ENCODE measurements at regions not wholly inside any gene's neighbourhood (a gene's known extent, or its start where the extent isn't known, plus 50 kb on each side); places are given as distances from the start of the nearest gene placed in this dataset.

DNA sequence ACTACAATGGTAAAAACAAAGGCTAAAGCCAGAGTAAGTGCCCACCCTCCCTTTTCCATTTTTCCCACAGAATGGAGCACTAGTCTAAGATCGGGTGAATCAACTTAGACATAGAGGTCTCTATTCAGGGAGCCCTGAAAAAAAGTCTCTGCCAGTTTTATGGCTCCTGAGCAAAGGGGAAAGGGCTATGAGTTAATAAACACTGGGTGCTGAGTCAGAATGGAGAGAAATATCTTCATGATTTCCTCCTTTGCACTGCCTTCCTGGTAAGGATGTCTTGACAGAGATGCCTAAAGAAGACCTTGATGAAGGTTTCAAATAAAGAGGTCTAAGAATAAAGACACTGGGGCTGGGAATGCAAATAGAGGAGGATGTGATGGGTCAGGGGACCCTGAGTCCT lies 607.4 kb upstream of the MBL2 start:
- Mint-ChIP-seq H3K4me3 (no peak overlapping the region), H3K36me3 (ENCODE audit: low read depth) (peaks cover 2% of the 10 kb centered on the region), H3K4me1 (no peaks in the 10 kb centered on the region), H3K9me3 (peaks cover 2% of the 10 kb centered on the region), H3K27me3 (ENCODE audit: insufficient read depth) (no peaks in the 10 kb centered on the region), H3K27ac (no peak overlapping the region)
- H3K4me1 ChIP-seq (ENCODE audit: control insufficient read depth, insufficient read depth, low read length), result no peaks in the 10 kb centered on the region
- H3K4me3 ChIP-seq (ENCODE audit: low read length), result no peak overlapping the region
- WGBS, 2 experiments (ENCODE audit: insufficient coverage in 1 of 2, insufficient read length in 1 of 2), result 88% methylated on average over 1 of the region's 1 CpG; no CpG with 5 or more reads in 1 of the 2 experiments
- no peaks in the 10 kb centered on the region for H3K27me3 ChIP-seq (ENCODE audit: control insufficient read depth, insufficient read depth, low read length, poor library complexity, severe bottlenecking)
- TF ChIP-seq, protein P1, sequence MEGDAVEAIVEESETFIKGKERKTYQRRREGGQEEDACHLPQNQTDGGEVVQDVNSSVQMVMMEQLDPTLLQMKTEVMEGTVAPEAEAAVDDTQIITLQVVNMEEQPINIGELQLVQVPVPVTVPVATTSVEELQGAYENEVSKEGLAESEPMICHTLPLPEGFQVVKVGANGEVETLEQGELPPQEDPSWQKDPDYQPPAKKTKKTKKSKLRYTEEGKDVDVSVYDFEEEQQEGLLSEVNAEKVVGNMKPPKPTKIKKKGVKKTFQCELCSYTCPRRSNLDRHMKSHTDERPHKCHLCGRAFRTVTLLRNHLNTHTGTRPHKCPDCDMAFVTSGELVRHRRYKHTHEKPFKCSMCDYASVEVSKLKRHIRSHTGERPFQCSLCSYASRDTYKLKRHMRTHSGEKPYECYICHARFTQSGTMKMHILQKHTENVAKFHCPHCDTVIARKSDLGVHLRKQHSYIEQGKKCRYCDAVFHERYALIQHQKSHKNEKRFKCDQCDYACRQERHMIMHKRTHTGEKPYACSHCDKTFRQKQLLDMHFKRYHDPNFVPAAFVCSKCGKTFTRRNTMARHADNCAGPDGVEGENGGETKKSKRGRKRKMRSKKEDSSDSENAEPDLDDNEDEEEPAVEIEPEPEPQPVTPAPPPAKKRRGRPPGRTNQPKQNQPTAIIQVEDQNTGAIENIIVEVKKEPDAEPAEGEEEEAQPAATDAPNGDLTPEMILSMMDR (conservative IDR thresholded peaks at IDR 0.05), result no peak
- no peak for DNase-seq
- no peak overlapping the region for H3K9ac ChIP-seq (ENCODE audit: extremely low read depth, low read length, poor library complexity, severe bottlenecking)
- H3K36me3 ChIP-seq (ENCODE audit: control insufficient read depth, insufficient read depth, low read length), result no peaks in the 10 kb centered on the region
- H3K9me3 ChIP-seq (ENCODE audit: control insufficient read depth, low read length), result peaks cover 8% of the 10 kb centered on the region
- no peak overlapping the region for H3K27ac ChIP-seq (ENCODE audit: low read depth, low read length)

DNA sequence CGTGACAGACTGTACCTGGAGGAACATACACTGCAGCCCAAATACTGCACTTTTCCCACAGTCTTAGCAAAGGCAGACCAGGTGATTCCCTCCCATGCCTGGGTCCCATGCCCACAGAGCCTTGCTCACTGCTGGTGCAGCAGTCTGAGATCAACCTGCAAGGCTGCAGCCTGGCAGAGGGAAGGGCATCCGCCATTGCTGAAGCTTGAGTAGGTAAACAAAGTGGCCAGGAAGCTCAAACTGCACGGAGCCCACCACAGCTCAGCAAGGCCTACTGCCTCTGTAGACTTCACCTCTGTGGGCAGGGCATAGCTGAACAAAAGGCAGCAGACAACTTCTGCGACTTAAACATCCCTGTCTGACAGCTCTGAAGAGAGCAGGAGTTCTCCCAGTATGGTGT lies 597.8 kb upstream of the MBL2 start:
- no peaks in the 10 kb centered on the region for H3K4me1 ChIP-seq (ENCODE audit: control insufficient read depth, insufficient read depth, low read length)
- H3K27ac ChIP-seq (ENCODE audit: low read depth, low read length), result no peak overlapping the region
- Mint-ChIP-seq H3K27me3 (ENCODE audit: insufficient read depth) (no peaks in the 10 kb centered on the region), H3K27ac (no peak overlapping the region), H3K4me3 (no peak overlapping the region), H3K4me1 (no peaks in the 10 kb centered on the region), H3K36me3 (ENCODE audit: low read depth) (peaks cover 4% of the 10 kb centered on the region), H3K9me3 (peaks cover 15% of the 10 kb centered on the region)
- H3K9me3 ChIP-seq (ENCODE audit: control insufficient read depth, low read length), result no peaks in the 10 kb centered on the region
- H3K36me3 ChIP-seq (ENCODE audit: control insufficient read depth, insufficient read depth, low read length), result no peaks in the 10 kb centered on the region
- DNase-seq, result no peak
- H3K4me3 ChIP-seq (ENCODE audit: low read length), result no peak overlapping the region
- no peaks in the 10 kb centered on the region for H3K27me3 ChIP-seq (ENCODE audit: control insufficient read depth, insufficient read depth, low read length, poor library complexity, severe bottlenecking)
- WGBS, 2 experiments (ENCODE audit: insufficient coverage in 1 of 2, insufficient read length in 1 of 2), result 89 to 100% methylated on average over 2 to 4 of the region's 4 CpGs
- no peak overlapping the region for H3K9ac ChIP-seq (ENCODE audit: extremely low read depth, low read length, poor library complexity, severe bottlenecking)
- TF ChIP-seq, protein P1 (conservative IDR thresholded peaks at IDR 0.05), result no peak

DNA sequence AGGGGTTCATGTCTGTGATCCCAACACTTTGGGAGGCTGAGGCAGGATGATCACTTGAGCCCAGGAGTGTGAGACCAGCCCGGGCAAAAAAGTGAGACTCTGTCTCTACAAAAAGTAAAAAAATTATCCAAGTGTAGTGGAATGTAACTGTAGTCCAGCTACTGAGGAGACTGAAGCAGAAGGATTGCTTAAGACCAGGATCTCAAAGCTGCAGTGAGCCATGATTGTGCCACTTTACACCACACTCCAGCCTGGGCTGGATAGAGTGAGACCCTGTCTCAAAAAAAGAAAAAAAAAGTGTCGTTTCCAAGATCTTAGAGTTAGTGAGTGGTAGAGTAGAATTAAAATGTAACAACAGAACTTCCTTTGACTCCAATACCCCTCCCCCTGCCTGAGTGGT lies 589.4 kb upstream of the MBL2 start:
- TF ChIP-seq, protein P1 (conservative IDR thresholded peaks at IDR 0.05), result no peak
- no peaks in the 10 kb centered on the region for H3K36me3 ChIP-seq (ENCODE audit: control insufficient read depth, insufficient read depth, low read length)
- WGBS, 2 experiments (ENCODE audit: insufficient coverage in 1 of 2, insufficient read length in 1 of 2), result 86 to 100% methylated on average over 1 of the region's 2 CpGs
- peaks cover 10% of the 10 kb centered on the region for H3K9me3 Mint-ChIP-seq
- peaks cover 18% of the 10 kb centered on the region for H3K9me3 ChIP-seq (ENCODE audit: control insufficient read depth, low read length)
- DNase-seq, result no peak
- H3K27ac ChIP-seq (ENCODE audit: low read depth, low read length), result no peak overlapping the region
- H3K4me3 Mint-ChIP-seq, result no peak overlapping the region
- H3K4me1 ChIP-seq (ENCODE audit: control insufficient read depth, insufficient read depth, low read length), result peaks cover 4% of the 10 kb centered on the region
- H3K4me3 ChIP-seq (ENCODE audit: low read length), result no peak overlapping the region
- H3K36me3 Mint-ChIP-seq (ENCODE audit: low read depth), result peaks cover 3% of the 10 kb centered on the region
- no peak overlapping the region for H3K9ac ChIP-seq (ENCODE audit: extremely low read depth, low read length, poor library complexity, severe bottlenecking)
- H3K27ac Mint-ChIP-seq, result no peak overlapping the region
- H3K27me3 Mint-ChIP-seq (ENCODE audit: insufficient read depth), result no peaks in the 10 kb centered on the region
- peaks cover 23% of the 10 kb centered on the region for H3K4me1 Mint-ChIP-seq
- H3K27me3 ChIP-seq (ENCODE audit: control insufficient read depth, insufficient read depth, low read length, poor library complexity, severe bottlenecking), result no peaks in the 10 kb centered on the region

Measured in endodermal cell (in vitro differentiated cells).